NCI-H82 (cell line): ENCODE measurements at regions not wholly inside any gene's neighbourhood (a gene's known extent, or its start where the extent isn't known, plus 50 kb on each side); places are given as distances from the start of the nearest gene placed in this dataset.

Source experiments
- DNase-seq: peaks from one replicate; lab custom pipeline; 2025; lab: John Stamatoyannopoulos, UW

DNA sequence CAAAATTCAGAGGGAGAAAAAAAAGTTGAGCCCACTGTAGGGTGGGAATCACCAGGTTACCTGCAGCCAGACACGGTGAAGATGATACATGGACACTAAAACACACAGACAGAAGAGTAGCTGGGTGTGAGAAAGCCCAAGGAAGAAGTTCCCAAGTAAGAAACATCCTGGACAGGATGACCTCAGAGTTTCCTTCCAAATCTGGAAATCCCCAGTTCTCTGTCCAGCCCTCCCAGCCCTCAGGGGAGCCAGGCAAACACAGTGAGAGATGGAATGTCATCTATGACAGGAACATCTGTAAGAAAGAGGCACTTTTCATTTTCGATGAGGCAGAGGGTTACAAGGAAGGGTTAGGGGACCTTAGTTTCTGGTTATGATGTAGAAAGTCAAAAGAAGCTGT lies 125.1 kb upstream of the LYZL1 start:
- no peak for DNase-seq

DNA sequence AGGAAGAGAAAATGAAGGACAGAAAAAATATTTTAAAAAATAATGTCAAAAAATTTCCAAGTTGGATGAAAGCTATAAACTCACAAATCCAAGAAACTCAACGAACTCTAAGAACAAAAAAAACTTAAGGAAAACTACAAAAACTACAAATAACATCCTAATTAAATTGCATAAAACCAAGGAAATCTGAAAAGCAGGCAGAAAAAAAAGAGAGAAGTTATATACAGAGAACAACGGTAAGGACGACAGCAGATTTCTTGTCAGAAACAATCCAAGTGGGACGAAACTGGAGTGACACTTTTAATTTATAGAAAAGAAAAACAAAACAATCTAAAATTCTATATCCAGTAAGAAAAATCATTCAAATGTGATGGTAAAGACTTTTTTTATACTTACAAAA lies 122.2 kb upstream of the LYZL1 start:
- no peak for DNase-seq

DNA sequence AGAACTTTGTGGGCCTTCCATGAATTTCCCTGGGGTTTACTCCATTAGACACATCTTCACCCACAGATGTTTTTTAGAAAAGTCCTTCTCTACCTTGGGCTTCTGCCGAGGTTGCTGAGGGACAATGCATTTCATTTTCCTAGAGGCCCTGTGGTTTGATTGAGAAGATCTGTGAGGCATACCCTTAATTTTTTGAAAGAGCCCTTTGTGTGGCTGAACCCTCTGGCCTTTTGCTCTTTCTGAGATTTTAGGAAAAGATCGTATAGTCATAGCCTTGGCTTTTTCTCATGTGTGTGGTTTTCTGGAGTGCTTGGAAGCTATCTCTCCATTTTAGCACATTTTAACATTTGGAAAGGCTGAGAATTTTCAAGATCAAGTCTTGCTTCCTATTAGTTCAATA lies 119.8 kb upstream of the LYZL1 start:
- DNase-seq, result no peak

DNA sequence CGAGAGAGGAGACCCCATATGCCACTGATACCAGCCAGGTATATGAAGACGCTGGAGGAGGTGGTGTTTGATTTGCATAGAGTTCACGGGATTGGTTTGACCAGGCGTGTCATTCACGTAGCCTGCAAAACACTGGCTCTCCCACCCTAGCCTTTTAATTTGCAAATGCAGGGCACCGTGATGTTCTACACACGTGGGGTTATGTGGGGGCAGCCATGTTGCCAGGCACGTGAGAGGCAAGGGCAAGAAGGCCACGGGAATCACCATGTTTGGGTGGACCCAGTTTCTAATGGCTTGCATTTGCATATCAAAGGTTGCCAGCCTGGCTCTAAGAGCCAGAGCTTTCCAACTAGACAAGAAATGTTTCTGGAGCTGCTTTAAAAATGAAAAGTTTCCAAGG lies 117.2 kb upstream of the LYZL1 start:
- no peak for DNase-seq

DNA sequence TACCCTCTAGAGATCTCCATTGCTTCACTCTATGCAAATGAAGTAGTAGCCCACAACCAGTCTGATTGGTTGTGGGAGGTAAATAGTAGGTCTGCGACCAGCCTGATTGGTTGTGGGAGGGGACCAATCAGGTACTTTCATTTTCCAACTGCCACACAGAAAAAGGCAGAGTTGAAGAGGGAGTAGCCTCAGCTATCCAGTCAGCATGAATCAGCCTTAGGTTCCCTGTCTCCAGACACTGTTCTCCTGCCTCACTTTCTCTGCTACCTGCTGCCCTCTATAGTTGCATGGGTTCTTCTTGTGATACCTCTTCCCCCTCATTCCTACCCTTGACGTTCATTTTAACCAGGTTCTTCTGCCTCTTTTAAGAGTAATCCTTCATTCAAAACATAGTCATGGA lies 114.5 kb upstream of the LYZL1 start:
- no peak for DNase-seq

DNA sequence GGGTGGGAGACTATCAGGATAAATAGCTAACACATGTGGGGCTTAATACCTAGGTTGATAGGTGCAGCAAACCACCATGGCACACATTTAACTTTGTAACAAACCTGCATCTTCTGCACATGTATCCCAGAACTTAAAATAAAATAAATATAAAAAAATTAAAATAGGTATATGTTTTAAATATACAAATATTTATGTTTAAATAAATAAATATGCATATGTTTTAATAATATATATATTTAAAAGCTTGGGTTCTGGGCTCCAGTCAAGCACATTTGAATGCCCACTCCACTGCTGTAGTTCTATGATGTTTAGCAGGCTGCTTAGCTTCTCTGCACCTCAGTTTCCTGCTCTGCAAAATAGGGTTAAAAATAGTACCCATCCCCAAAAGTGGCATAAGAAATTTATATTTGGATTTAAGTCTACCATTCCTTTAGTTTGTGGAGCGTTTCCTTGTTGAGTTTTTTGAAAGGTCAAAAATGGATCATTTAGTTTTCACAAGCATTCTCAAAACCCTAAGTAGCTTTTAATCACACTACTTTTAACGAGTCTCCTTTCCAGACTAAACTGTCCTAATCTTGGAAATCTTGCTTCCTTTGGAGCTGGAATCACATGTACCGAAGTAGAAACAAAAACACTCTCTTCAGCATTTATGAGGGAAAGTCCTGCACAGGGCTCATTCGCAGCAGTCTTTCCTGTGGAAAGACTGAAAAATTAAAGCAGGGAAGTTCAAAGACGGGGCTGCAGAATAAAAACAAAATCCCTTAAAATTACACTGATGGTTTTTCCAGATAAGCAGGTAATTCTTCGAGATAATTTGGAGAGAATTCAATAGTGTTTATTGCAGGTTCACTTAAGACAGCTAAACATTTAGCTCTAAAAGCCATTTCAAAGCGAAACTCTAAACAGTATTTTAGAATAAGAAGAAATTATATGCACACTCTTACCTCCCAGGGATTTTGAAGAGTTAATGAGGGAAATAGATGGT lies 111.7 kb upstream of the LYZL1 start:
- no peak for DNase-seq

DNA sequence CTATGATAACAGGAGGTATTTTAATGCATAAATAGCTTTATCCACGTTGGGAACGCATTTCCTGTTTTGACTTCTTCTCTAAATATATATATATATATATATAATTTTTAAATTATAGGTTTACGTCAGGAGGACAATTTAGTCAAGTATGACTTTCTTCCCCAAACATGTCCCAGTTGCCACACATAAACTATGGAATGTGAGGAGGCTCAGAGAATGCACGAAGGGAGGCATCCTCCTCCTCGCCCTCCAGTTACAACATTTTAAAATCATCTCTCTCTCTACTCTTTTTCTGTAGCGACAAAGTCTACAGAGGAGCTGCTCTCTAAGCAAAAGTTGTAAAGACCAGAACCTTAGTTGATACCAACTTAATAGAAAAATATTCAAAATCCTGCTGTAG lies 106.9 kb upstream of the LYZL1 start:
- DNase-seq, result no peak

DNA sequence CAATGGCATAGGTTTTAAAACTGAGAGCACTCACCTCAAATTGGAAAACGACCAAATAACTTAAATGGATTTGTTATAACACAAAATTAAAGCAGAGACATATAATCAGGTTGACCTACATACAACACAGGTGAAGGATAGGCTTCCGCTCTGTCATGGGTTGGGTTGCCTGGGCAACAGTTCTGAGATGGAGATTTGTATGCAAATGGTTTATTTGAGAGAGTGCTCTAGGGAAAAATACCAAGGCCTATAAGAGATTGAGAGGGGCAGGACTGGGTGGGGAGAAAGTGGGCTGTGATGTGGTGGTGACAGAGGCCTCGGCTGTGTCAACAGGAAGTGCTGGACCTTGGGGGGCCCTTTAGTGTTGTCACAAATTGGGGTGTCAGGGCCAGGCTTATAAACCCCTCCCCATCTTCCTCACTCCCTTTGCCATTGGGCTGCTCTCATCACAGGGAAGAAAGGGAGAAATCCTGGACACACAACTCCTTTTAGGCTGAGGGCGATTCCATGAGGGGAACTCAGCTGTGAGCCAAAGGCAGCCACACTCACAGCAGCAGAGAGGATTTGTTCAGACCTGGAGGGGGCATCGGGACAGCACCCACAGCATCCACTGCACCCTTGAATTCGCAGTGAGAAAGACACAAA lies 105.4 kb upstream of the LYZL1 start:
- DNase-seq, result no peak

DNA sequence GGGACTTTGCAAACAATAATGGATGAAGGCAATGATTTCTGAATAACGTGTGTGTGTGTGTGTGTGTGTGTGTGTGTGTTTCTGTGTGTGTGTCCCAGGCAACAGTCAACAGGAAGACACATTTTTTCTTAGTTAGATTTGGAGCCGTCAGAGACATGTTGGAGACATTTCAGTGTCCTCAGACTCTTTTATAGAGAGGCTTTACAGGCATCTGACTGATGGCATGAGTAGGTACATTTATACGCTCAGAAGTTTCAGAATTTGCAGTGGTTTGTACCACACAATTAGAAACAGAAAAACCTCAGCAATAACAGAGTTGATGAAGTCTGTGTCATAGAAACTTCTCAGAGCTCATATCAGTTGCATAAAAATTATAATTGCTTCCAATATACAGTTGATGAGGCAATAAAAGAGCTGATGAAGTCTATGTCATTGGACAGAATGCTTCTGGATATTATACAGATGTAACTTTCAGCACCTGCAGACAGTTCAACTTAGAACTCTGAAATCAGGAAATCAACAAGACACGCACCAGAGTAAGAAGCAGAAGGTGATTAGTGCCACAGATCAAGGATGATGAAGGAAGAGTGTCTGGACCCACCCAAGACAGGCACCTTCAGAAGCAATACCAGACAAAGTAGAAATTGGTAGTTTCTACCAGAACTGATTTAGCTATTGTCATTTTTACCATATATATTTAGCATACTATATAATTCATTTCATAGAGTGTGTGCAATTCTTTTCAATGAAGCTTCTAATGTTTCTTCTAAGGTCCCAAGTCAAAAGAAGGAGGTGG lies 104.5 kb upstream of the LYZL1 start:
- no peak for DNase-seq

DNA sequence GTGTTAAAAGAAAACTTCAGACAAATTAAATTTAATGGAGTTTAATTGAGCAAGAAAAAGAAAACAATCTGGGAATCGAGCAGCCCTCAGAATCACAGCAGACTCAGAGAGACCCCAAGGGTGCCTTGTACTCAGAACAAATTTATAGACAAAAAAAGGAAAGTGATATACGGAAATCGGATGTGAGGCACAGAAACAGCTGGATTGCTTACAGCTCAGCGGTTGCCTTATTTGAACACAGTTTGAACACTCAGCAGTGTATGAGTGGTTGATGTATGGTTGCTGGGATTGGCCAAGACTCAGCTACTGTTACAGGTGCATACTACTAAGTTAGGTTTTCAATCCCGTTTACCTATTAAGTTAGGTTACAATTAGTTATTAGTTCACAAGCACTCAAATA lies 103.8 kb upstream of the LYZL1 start:
- no peak for DNase-seq

DNA sequence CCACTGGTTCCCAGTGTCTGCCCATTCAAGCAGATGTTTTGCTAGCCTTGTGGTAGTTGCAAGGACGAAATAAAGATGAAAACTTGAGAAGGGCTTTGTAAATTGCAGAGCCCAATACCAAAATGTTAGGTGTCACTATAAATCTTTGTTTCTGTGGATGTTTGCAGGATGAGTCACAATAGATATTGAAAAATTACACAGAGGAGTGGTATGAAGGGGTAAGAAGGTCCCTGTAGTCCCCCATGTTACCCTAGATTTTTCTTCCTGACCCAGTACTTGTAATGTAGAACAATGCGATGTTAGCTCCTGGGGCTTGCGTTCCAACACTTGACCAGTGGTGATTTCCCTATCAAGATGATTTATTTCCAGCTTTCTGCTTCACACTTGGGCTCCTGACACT lies 102.6 kb upstream of the LYZL1 start:
- DNase-seq, result no peak

DNA sequence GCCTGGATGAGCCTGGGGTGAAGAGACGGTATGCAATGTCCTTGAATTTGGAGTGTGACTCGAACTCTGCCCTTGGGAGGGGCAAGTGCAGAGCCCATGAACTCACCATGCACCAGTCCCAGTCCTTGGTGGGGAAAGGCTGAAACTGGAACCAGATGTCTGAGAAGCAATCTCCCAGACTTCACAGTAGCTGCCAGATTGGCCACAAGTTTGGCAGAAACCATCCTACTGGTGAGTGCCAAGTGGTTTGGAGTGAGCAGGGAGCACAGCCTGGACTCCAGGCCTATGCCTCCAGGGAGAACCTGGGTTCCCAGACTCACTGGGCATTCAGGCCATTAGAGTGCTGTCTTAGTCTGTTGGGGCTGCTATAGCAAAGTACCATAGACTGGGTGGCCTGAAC lies 99.6 kb upstream of the LYZL1 start:
- DNase-seq, result no peak

DNA sequence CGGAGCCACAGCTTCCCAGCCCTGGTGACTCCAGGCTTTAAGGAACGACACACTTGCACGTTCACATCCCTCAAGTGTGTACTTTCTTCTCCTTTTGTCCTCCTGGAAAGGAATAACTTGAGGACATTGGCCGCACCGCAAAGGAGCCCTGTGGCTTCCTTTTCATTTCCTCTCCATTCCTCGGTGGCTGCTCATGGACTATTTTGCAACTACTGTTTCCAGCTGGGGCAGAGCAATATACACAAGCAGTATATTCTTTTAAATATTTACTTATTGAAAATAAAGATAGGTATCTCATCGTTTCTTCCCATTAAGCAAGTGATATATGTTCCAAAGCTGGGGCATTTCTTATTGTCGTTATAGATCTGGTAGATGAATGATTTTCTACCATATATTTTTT lies 97.2 kb upstream of the LYZL1 start:
- DNase-seq, result no peak

DNA sequence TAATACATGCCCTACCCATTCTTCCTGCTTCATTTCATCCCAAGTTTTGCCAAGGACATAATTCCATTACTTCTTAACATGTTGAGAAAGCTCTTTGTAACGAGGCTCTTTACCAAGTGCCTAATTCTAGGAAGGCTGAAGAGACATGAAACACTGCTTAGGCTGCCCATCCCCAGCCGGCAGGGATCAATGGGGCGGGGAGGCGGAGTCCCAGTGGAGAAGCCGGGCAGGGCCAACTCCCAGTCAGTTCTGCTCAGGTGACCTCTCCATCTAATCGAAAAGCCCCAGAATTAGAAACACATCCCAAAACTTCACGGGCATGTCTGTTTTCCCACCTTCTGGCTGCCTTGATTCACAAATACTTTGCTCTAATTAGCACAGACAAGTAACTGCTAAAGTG lies 89.5 kb upstream of the LYZL1 start:
- DNase-seq, result no peak

DNA sequence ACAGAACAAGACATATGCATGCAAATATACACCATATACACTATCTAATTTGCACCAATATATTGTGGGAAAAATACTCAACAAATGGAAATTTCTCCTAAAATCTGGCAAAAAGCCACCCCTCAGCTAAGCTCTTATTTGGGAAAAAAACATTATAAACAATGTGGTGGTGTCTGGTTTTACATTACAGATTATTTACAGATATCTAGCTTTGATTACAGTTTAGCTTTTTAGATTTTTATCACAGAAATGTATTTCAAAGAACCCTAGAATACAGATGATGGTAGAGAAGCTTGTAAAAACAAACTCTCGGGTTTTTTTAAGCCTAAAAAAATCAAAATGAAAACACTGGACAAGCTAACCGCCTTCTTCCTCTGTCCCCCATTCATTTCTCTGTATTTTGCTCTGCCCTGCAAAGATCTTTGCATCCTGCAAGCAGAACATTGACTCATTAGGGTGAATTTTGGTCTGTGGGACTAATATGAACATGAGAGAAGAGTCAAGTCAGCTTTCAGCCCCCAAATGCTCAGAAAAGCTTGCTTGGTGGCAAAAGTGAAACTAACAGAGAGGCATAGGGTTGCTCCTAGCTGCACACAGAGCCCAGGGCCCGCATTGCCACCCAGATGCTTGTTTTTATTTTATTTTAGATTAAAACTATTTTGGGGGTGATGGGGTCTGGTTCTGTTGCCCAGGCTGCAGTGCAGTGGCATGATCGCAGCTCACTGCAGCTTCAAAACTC lies 88.8 kb upstream of the LYZL1 start:
- DNase-seq, result no peak

DNA sequence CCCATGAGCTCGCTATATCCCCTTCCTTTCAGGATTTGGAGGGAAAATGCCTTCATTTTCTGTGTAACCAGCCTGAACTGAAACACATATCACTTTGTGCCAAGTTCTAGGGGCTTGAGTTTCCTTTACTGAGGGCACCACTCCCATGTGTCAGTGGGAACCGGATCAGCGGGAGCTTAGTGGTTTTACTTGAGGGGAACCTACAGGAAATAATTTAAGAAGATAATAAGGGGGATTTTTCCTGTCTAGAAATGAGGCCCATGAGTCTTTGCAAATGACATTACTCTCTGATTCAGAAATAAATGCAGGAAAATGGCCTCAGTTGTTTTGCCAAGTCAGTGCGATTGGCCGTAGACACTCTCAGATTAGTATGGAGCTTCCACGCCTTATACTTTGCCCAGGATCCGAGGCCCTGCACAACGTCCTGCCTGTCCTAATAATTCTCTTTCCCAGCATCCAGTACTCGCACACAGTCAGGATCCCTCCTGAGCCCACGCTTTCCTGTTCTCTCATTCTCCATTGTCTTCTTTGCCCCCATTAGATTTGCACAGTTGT lies 86.4 kb upstream of the LYZL1 start:
- no peak for DNase-seq

DNA sequence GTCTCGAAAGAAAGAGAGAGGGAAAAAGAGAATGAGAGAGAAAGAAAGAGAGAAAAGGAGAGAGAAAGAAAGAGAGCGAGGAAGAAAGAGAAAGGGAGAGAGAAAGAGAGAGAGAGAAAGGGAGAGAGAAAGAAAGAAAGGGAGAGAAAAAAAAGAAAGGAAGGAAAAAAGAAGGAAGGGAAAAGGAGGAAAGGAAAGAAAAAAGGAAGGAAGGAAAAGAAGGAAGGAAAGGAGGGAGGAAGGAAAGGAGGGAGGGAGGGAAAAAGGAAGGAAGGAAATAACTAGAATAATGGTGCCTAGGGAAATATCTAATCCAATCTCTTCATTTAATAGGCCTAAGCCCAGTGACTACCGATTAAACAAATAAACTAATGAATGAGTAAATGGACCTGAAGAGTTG lies 85.4 kb upstream of the LYZL1 start:
- no peak for DNase-seq

DNA sequence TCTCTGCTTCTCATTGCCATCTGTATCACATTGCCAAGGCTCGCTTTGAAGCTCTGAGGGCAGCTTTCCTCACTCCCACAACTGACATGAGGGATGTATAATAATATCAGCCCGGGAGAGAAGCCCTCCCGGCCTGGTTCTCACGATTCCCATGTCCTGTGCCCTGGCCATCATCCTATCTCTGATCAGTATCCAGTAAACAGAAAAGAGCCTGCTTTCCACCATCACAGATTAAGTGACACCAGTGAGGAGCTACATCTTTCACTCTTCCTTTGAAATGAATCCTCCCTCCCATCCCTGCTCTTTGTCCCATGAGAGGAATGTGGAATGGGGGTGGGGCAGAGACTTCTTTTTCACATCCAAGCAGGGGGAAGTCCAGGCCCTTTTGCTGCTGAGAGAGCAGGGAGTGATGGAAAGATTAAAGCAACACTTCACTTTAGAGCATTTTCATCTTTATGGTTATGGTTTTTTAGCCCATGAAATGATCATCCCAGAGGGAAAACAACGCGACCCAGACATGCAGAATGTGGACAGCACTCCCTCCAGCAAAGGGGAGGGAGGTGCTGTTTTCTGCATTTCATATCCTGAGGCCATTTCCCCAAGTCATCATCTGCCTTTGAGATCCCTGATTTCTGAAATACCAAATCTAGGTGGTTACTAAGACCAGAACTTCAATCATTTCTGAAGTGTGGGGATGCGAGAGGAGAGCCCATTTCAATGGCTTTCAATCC lies 84.6 kb upstream of the LYZL1 start:
- no peak for DNase-seq

DNA sequence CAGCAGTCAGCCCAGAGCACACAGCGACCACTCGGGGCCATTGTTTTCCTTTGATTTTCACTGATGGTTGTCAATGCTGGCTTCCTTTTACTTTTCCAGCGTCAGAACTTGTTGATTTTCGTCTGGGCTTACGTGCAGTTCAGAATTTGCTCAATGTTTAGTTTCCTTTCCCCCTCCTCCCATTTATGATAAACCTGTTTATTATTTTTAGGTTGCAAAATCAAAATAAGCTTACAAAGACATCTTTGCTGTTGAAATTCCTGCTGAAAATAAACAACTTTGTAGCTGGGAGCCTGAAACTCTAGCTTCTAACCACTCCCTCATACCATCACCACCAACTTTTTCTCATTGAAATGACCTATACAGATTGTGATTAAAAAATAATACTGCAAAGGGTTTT lies 83.1 kb upstream of the LYZL1 start:
- no peak for DNase-seq

DNA sequence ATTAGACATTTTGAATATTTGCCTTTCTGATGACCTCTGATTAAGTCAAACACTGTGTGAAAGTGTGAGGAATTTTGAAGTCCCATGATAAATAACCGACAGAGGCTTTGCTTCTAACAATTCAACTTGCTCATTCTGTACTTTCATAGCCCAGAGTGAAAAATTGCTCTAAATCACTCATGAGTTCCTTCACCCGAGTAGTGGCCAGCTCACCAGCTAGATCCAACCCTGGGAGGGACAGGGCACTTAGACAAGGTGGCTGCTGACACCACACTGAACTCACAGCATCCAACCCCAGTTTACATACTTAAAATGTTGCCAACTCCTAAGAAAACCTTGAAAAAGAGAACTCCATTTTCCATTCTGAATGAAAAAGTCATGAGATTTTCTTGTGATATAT lies 80.0 kb upstream of the LYZL1 start:
- no peak for DNase-seq

DNA sequence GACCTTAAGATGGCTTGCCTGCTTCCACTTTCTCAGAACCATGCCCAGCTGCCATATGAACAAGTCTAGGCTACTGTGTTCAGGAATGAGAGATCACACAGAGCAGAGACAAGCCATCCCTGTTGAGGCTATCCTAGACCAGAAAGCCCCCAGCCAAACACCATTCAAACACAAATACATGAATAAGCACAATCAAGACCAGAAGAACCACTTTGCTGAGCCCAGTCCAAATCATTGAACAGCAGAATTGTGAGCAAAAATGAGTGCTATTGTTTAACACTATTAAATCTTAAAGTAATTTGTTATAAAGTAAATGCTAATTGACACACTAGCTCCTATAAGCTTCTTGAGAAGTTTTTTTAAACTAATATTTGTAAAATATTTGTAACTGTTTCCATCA lies 79.0 kb upstream of the LYZL1 start:
- no peak for DNase-seq
